ENCODE measurements at regions not wholly inside any gene's neighbourhood (a gene's known extent, or its start where the extent isn't known, plus 50 kb on each side); places are given as distances from the start of the nearest gene placed in this dataset.

DNA sequence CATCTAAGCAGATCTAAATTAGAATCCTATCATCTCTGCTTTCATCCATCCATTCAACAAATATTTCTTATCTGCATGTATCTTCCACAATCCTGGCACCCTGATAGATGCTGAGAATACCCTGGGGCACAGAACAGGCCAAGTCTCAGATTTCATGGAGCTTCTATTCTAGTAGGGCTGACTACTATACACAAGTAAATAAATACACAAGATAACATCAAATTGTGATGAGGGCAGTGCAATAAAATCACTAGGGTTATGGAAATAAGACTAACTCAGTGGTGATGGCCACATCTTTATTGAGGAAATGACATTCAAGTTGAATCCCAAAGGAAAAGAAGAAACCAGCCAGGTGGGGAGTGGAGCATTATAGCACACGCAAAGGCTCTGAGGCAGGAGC, 138.4 kb upstream of the GLRA1 start:
- H2AFZ ChIP-seq (ENCODE audit: low read depth, low read length): no peak overlapping the region
- peaks cover 3% of the 10 kb centered on the region; the same call in 1 of the 2 replicates for H3K4me1 ChIP-seq (ENCODE audit: low read length)
- no peak overlapping the region for H3K9ac ChIP-seq (ENCODE audit: low read length)
- no peaks in the 10 kb centered on the region for H3K9me3 ChIP-seq (ENCODE audit: insufficient read depth, low read length)
- H3K79me2 ChIP-seq (ENCODE audit: low read length): no peaks in the 10 kb centered on the region
- H3K27me3 ChIP-seq (ENCODE audit: low read depth, low read length): no peaks in the 10 kb centered on the region
- H3K27ac ChIP-seq (ENCODE audit: low read length): no peak overlapping the region
- no peak overlapping the region for H3K4me3 ChIP-seq (ENCODE audit: low read length)
- no peak overlapping the region for H3K4me2 ChIP-seq (ENCODE audit: low read length)
- TF ChIP-seq CTCF (IDR thresholded peaks at IDR 0.05; ENCODE audit: low read depth, low read length): no peak
- no peak for TF ChIP-seq EZH2phosphoT487 (IDR thresholded peaks at IDR 0.05; ENCODE audit: low read depth)
- no peaks in the 10 kb centered on the region for H4K20me1 ChIP-seq (ENCODE audit: insufficient read depth, low read length)
- no peaks in the 10 kb centered on the region for H3K36me3 ChIP-seq (replicated peaks; ENCODE audit: low read depth, low read length)

DNA sequence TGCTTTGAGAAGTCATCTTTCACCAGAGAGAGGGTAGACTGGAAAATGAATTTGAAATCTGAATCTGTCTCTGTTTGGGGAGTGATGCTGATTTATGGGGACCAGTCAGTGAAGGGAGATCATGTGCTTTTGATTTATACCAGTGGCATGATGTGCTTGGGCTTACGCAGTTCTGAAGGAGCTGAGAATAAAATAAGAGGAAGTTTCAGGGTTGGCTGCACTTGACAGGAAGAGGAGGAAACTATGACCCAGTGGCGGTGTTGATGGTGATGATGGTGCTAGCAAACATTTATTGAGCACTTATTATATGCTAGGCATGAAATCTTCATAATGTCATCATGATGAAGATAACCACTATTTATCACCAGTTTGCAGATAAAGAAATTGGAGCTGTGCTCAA, 136.4 kb upstream of the GLRA1 start:
- Histone ChIP-seq H3K4me3 (ENCODE audit: low read length) (no peak overlapping the region), H3K79me2 (ENCODE audit: low read length) (no peaks in the 10 kb centered on the region), H3K9ac (ENCODE audit: low read length) (no peak overlapping the region), H3K4me1 (ENCODE audit: low read length) (peaks cover 3% of the 10 kb centered on the region; the same call in 1 of the 2 replicates), H3K27ac (ENCODE audit: low read length) (no peak overlapping the region), H3K9me3 (ENCODE audit: insufficient read depth, low read length) (no peaks in the 10 kb centered on the region), H2AFZ (ENCODE audit: low read depth, low read length) (no peak overlapping the region), H3K4me2 (ENCODE audit: low read length) (no peak overlapping the region), H3K27me3 (ENCODE audit: low read depth, low read length) (no peaks in the 10 kb centered on the region), H4K20me1 (ENCODE audit: insufficient read depth, low read length) (no peaks in the 10 kb centered on the region), H3K36me3 (replicated peaks; ENCODE audit: low read depth, low read length) (no peaks in the 10 kb centered on the region)
- no peak for TF ChIP-seq CTCF (IDR thresholded peaks at IDR 0.05; ENCODE audit: low read depth, low read length)
- TF ChIP-seq EZH2phosphoT487 (IDR thresholded peaks at IDR 0.05; ENCODE audit: low read depth): no peak

DNA sequence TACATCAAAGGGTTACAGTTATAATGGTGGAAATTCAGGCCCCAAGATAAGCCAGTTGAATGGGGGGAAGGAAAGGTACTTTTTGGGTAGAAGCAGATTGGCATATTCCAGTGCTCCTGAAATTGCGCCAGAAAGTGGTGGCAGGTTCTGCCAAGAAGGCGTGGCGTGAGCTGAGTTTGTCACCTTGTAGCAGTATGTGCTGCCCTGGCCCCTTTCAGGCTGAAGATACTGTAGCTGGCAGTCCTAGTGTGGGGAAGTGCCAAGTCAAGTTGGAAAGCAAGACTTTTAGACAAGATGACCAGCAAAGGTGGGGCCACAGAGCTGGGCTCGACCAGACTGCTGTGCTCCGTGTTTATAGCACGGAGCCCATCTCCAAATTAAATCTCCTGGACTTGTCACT, 133.6 kb upstream of the GLRA1 start:
- H3K79me2 ChIP-seq (ENCODE audit: low read length): no peaks in the 10 kb centered on the region
- H2AFZ ChIP-seq (ENCODE audit: low read depth, low read length): no peak overlapping the region
- H3K4me2 ChIP-seq (ENCODE audit: low read length): no peak overlapping the region
- peaks cover 3% of the 10 kb centered on the region; the same call in 1 of the 2 replicates for H3K4me1 ChIP-seq (ENCODE audit: low read length)
- no peaks in the 10 kb centered on the region for H4K20me1 ChIP-seq (ENCODE audit: insufficient read depth, low read length)
- H3K9me3 ChIP-seq (ENCODE audit: insufficient read depth, low read length): no peaks in the 10 kb centered on the region
- H3K36me3 ChIP-seq (replicated peaks; ENCODE audit: low read depth, low read length): no peaks in the 10 kb centered on the region
- H3K4me3 ChIP-seq (ENCODE audit: low read length): no peak overlapping the region
- no peaks in the 10 kb centered on the region for H3K27me3 ChIP-seq (ENCODE audit: low read depth, low read length)
- no peak overlapping the region for H3K27ac ChIP-seq (ENCODE audit: low read length)
- H3K9ac ChIP-seq (ENCODE audit: low read length): no peak overlapping the region
- no peak for TF ChIP-seq EZH2phosphoT487 (IDR thresholded peaks at IDR 0.05; ENCODE audit: low read depth)

GRCh38 chr5:152056931-152057330, 132.3 kb upstream of the GLRA1 start:
- Histone ChIP-seq H3K27ac (ENCODE audit: low read length) (no peak overlapping the region), H3K27me3 (ENCODE audit: low read depth, low read length) (no peaks in the 10 kb centered on the region), H3K9me3 (ENCODE audit: insufficient read depth, low read length) (no peaks in the 10 kb centered on the region), H2AFZ (ENCODE audit: low read depth, low read length) (no peak overlapping the region), H3K9ac (ENCODE audit: low read length) (no peak overlapping the region), H3K79me2 (ENCODE audit: low read length) (no peaks in the 10 kb centered on the region), H4K20me1 (ENCODE audit: insufficient read depth, low read length) (no peaks in the 10 kb centered on the region), H3K4me3 (ENCODE audit: low read length) (no peak overlapping the region), H3K36me3 (replicated peaks; ENCODE audit: low read depth, low read length) (no peaks in the 10 kb centered on the region), H3K4me1 (ENCODE audit: low read length) (peaks cover 3% of the 10 kb centered on the region; the same call in 1 of the 2 replicates), H3K4me2 (ENCODE audit: low read length) (no peak overlapping the region)
- TF ChIP-seq CTCF (IDR thresholded peaks at IDR 0.05; ENCODE audit: low read depth, low read length): no peak

DNA sequence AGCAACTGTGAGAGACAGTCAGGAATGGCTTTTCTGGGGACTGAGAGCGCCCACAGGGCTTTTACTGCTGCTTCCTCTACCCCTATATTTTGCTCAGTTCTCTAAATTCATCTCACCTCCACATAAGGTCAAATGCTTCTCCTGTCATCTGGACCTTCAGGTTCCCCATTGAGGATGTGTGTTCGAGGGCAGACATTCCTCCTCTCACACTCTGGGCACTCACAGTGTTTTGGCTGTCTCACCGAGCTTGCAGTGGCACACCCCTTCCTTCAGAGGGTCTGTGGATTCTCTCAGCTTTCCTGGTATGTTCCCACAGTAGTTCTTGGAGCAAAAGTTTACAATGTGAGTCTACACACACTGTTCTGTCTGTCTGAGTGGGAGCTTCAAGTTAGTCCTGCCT, 127.8 kb upstream of the GLRA1 start:
- Histone ChIP-seq H4K20me1 (ENCODE audit: insufficient read depth, low read length) (no peaks in the 10 kb centered on the region), H3K36me3 (replicated peaks; ENCODE audit: low read depth, low read length) (no peaks in the 10 kb centered on the region), H3K27me3 (ENCODE audit: low read depth, low read length) (no peaks in the 10 kb centered on the region), H3K4me2 (ENCODE audit: low read length) (no peak overlapping the region), H3K9ac (ENCODE audit: low read length) (no peak overlapping the region), H2AFZ (ENCODE audit: low read depth, low read length) (no peak overlapping the region), H3K4me1 (ENCODE audit: low read length) (no peaks in the 10 kb centered on the region), H3K79me2 (ENCODE audit: low read length) (no peaks in the 10 kb centered on the region), H3K27ac (ENCODE audit: low read length) (no peak overlapping the region), H3K9me3 (ENCODE audit: insufficient read depth, low read length) (no peaks in the 10 kb centered on the region), H3K4me3 (ENCODE audit: low read length) (no peak overlapping the region)
- TF ChIP-seq EZH2phosphoT487 (IDR thresholded peaks at IDR 0.05; ENCODE audit: low read depth) (no peak), CTCF (IDR thresholded peaks at IDR 0.05; ENCODE audit: low read depth, low read length) (no peak)

Data from OCI-LY3 (cell line).